Testis (tissue), 2 donors: ENCODE measurements at regions not wholly inside any gene's neighbourhood (a gene's known extent, or its start where the extent isn't known, plus 50 kb on each side); places are given as distances from the start of the nearest gene placed in this dataset.

Source experiments
- CTCF ChIP-seq, 3 experiments: fragments of 450-650 bp in 2 of 3; fragments of 200-600 bp in 1 of 3; sonication (generic) in 1 of 3; IDR thresholded peaks; one replicate each; pipeline ENCODE4 v1.5.1; 2016 to 2019; ENCODE audit warnings: antibody characterized with exemption in 3 of 3, mild to moderate bottlenecking in 2 of 3, moderate library complexity in 1 of 3
- POLR2A ChIP-seq: fragments of 450-650 bp; IDR thresholded peaks from one replicate; pipeline ENCODE4 v1.6.1; 2017; ENCODE audit warnings: antibody characterized with exemption, mild to moderate bottlenecking, moderate library complexity

- TF ChIP-seq CTCF (IDR thresholded peaks at IDR 0.05) (no peak), POLR2A (no peak)
Observed at GRCh38 chr12:46531804-46532203, 159.2 kb upstream of the SLC38A2 start.
